ENCODE measurements at regions not wholly inside any gene's neighbourhood (a gene's known extent, or its start where the extent isn't known, plus 50 kb on each side); places are given as distances from the start of the nearest gene placed in this dataset.

- Histone ChIP-seq H3K4me3 (ENCODE audit: low read length) (no peak overlapping the region), H3K4me1 (ENCODE audit: control insufficient read depth, insufficient read depth, low read length) (peaks cover 7% of the 10 kb centered on the region), H3K27me3 (ENCODE audit: control insufficient read depth, insufficient read depth, low read length) (no peaks in the 10 kb centered on the region), H3K36me3 (ENCODE audit: insufficient read depth, low read length) (no peaks in the 10 kb centered on the region), H3K9ac (ENCODE audit: low read depth, low read length) (no peak overlapping the region), H3K4me2 (ENCODE audit: low read length) (no peak overlapping the region), H3K9me3 (replicated peaks; ENCODE audit: low read length) (no peaks in the 10 kb centered on the region)
Observed at GRCh38 chr4:125049711-125050110, 265.0 kb upstream of the FAT4 start.

- Histone ChIP-seq H3K9ac (ENCODE audit: low read depth, low read length) (no peak overlapping the region), H3K36me3 (ENCODE audit: insufficient read depth, low read length) (no peaks in the 10 kb centered on the region), H3K4me1 (ENCODE audit: control insufficient read depth, insufficient read depth, low read length) (peaks cover 7% of the 10 kb centered on the region), H3K27me3 (ENCODE audit: control insufficient read depth, insufficient read depth, low read length) (no peaks in the 10 kb centered on the region), H3K4me3 (ENCODE audit: low read length) (no peak overlapping the region), H3K4me2 (ENCODE audit: low read length) (no peak overlapping the region), H3K9me3 (replicated peaks; ENCODE audit: low read length) (no peaks in the 10 kb centered on the region)
Observed at GRCh38 chr4:125045311-125045710, 269.4 kb upstream of the FAT4 start.

- Histone ChIP-seq H3K4me3 (ENCODE audit: low read length) (no peak overlapping the region), H3K27me3 (ENCODE audit: control insufficient read depth, insufficient read depth, low read length) (no peaks in the 10 kb centered on the region), H3K36me3 (ENCODE audit: insufficient read depth, low read length) (no peaks in the 10 kb centered on the region), H3K9me3 (replicated peaks; ENCODE audit: low read length) (no peaks in the 10 kb centered on the region), H3K9ac (ENCODE audit: low read depth, low read length) (no peak overlapping the region), H3K4me1 (ENCODE audit: control insufficient read depth, insufficient read depth, low read length) (peaks cover 7% of the 10 kb centered on the region), H3K4me2 (ENCODE audit: low read length) (no peak overlapping the region)
Observed at GRCh38 chr4:125044886-125045285, 269.9 kb upstream of the FAT4 start.

- Histone ChIP-seq H3K4me1 (ENCODE audit: control insufficient read depth, insufficient read depth, low read length) (peaks cover 7% of the 10 kb centered on the region), H3K36me3 (ENCODE audit: insufficient read depth, low read length) (no peaks in the 10 kb centered on the region), H3K27me3 (ENCODE audit: control insufficient read depth, insufficient read depth, low read length) (no peaks in the 10 kb centered on the region), H3K9me3 (replicated peaks; ENCODE audit: low read length) (no peaks in the 10 kb centered on the region), H3K4me3 (ENCODE audit: low read length) (no peak overlapping the region), H3K9ac (ENCODE audit: low read depth, low read length) (no peak overlapping the region), H3K4me2 (ENCODE audit: low read length) (no peak overlapping the region)
Observed at GRCh38 chr4:125043486-125043885, 271.3 kb upstream of the FAT4 start.

- no peaks in the 10 kb centered on the region for H3K27me3 ChIP-seq (ENCODE audit: control insufficient read depth, insufficient read depth, low read length)
- no peak overlapping the region for H3K4me2 ChIP-seq (ENCODE audit: low read length)
- H3K9me3 ChIP-seq (replicated peaks; ENCODE audit: low read length) = no peaks in the 10 kb centered on the region
- H3K36me3 ChIP-seq (ENCODE audit: insufficient read depth, low read length) = no peaks in the 10 kb centered on the region
- H3K4me1 ChIP-seq (ENCODE audit: control insufficient read depth, insufficient read depth, low read length) = peaks cover 7% of the 10 kb centered on the region
- no peak overlapping the region for H3K4me3 ChIP-seq (ENCODE audit: low read length)
- H3K9ac ChIP-seq (ENCODE audit: low read depth, low read length) = no peak overlapping the region
Observed at GRCh38 chr4:125042041-125042440, 272.7 kb upstream of the FAT4 start.

GRCh38 chr4:125041372-125041930 lies 273.3 kb upstream of the FAT4 start:
- Histone ChIP-seq H3K4me3 (ENCODE audit: low read length) (no peak overlapping the region), H3K9ac (ENCODE audit: low read depth, low read length) (no peak overlapping the region), H3K9me3 (replicated peaks; ENCODE audit: low read length) (no peaks in the 10 kb centered on the region), H3K36me3 (ENCODE audit: insufficient read depth, low read length) (no peaks in the 10 kb centered on the region), H3K4me2 (ENCODE audit: low read length) (no peak overlapping the region), H3K4me1 (ENCODE audit: control insufficient read depth, insufficient read depth, low read length) (peaks cover 7% of the 10 kb centered on the region), H3K27me3 (ENCODE audit: control insufficient read depth, insufficient read depth, low read length) (no peaks in the 10 kb centered on the region)

GRCh38 chr4:125039550-125039949 lies 275.2 kb upstream of the FAT4 start:
- H3K9me3 ChIP-seq (replicated peaks; ENCODE audit: low read length) = no peaks in the 10 kb centered on the region
- H3K27me3 ChIP-seq (ENCODE audit: control insufficient read depth, insufficient read depth, low read length) = no peaks in the 10 kb centered on the region
- H3K4me2 ChIP-seq (ENCODE audit: low read length) = no peak overlapping the region
- H3K4me3 ChIP-seq (ENCODE audit: low read length) = no peak overlapping the region
- no peak overlapping the region for H3K9ac ChIP-seq (ENCODE audit: low read depth, low read length)
- H3K4me1 ChIP-seq (ENCODE audit: control insufficient read depth, insufficient read depth, low read length) = no peaks in the 10 kb centered on the region
- H3K36me3 ChIP-seq (ENCODE audit: insufficient read depth, low read length) = no peaks in the 10 kb centered on the region

GRCh38 chr4:125022855-125023501 lies 291.8 kb upstream of the FAT4 start:
- Histone ChIP-seq H3K9me3 (replicated peaks; ENCODE audit: low read length) (no peaks in the 10 kb centered on the region), H3K4me2 (ENCODE audit: low read length) (no peak overlapping the region), H3K4me1 (ENCODE audit: control insufficient read depth, insufficient read depth, low read length) (no peaks in the 10 kb centered on the region), H3K36me3 (ENCODE audit: insufficient read depth, low read length) (no peaks in the 10 kb centered on the region), H3K4me3 (ENCODE audit: low read length) (no peak overlapping the region), H3K27me3 (ENCODE audit: control insufficient read depth, insufficient read depth, low read length) (no peaks in the 10 kb centered on the region), H3K9ac (ENCODE audit: low read depth, low read length) (no peak overlapping the region)

GRCh38 chr4:125021189-125021588 lies 293.6 kb upstream of the FAT4 start:
- H3K4me2 ChIP-seq (ENCODE audit: low read length) = no peak overlapping the region
- no peaks in the 10 kb centered on the region for H3K27me3 ChIP-seq (ENCODE audit: control insufficient read depth, insufficient read depth, low read length)
- no peaks in the 10 kb centered on the region for H3K4me1 ChIP-seq (ENCODE audit: control insufficient read depth, insufficient read depth, low read length)
- no peak overlapping the region for H3K9ac ChIP-seq (ENCODE audit: low read depth, low read length)
- no peaks in the 10 kb centered on the region for H3K36me3 ChIP-seq (ENCODE audit: insufficient read depth, low read length)
- no peak overlapping the region for H3K4me3 ChIP-seq (ENCODE audit: low read length)
- H3K9me3 ChIP-seq (replicated peaks; ENCODE audit: low read length) = no peaks in the 10 kb centered on the region

- Histone ChIP-seq H3K4me2 (ENCODE audit: low read length) (no peak overlapping the region), H3K9me3 (replicated peaks; ENCODE audit: low read length) (no peaks in the 10 kb centered on the region), H3K4me3 (ENCODE audit: low read length) (no peak overlapping the region), H3K9ac (ENCODE audit: low read depth, low read length) (no peak overlapping the region), H3K4me1 (ENCODE audit: control insufficient read depth, insufficient read depth, low read length) (no peaks in the 10 kb centered on the region), H3K36me3 (ENCODE audit: insufficient read depth, low read length) (no peaks in the 10 kb centered on the region), H3K27me3 (ENCODE audit: control insufficient read depth, insufficient read depth, low read length) (no peaks in the 10 kb centered on the region)
Observed at GRCh38 chr4:125020089-125021034, 294.4 kb upstream of the FAT4 start.

- H3K4me1 ChIP-seq (ENCODE audit: control insufficient read depth, insufficient read depth, low read length) = no peaks in the 10 kb centered on the region
- no peaks in the 10 kb centered on the region for H3K36me3 ChIP-seq (ENCODE audit: insufficient read depth, low read length)
- H3K4me2 ChIP-seq (ENCODE audit: low read length) = no peak overlapping the region
- H3K9ac ChIP-seq (ENCODE audit: low read depth, low read length) = no peak overlapping the region
- no peaks in the 10 kb centered on the region for H3K27me3 ChIP-seq (ENCODE audit: control insufficient read depth, insufficient read depth, low read length)
- no peak overlapping the region for H3K4me3 ChIP-seq (ENCODE audit: low read length)
- no peaks in the 10 kb centered on the region for H3K9me3 ChIP-seq (replicated peaks; ENCODE audit: low read length)
Observed at GRCh38 chr4:125016892-125017299, 297.9 kb upstream of the FAT4 start.
